DND-41 (cell line): ENCODE measurements at regions not wholly inside any gene's neighbourhood (a gene's known extent, or its start where the extent isn't known, plus 50 kb on each side); places are given as distances from the start of the nearest gene placed in this dataset.

Experiments
- ATAC-seq: fragments of 200-7000 bp; cut with Tn5 transposase; 3 replicates; pipeline ENCODE4 v1.9.1; 2021; ENCODE audit warnings: low read depth; ENCODE audit not compliant: insufficient read depth
- DNase-seq: peaks from one replicate; pipeline ENCODE4 v3.0.0-alpha.2; 2020
- H2AFZ ChIP-seq: 2 replicates; pipeline ENCODE4 v1.6.0; 2012; ENCODE audit warnings: low read depth, low read length
- H3K27ac ChIP-seq: 2 replicates; pipeline ENCODE4 v1.5.1; 2012; ENCODE audit warnings: low read length, inconsistent platforms
- H3K27me3 ChIP-seq: fragments of 200-600 bp; sonication (generic); 2 replicates; pipeline ENCODE4 v1.6.0; 2012; ENCODE audit warnings: low read length, mild to moderate bottlenecking, inconsistent platforms; ENCODE audit not compliant: insufficient read depth, poor library complexity
- H3K36me3 ChIP-seq: 2 replicates; pipeline ENCODE4 v1.5.1; 2012; ENCODE audit warnings: low read length, inconsistent platforms; ENCODE audit not compliant: insufficient read depth
- H3K4me1 ChIP-seq: 2 replicates; pipeline ENCODE4 v1.5.1; 2012; ENCODE audit warnings: mild to moderate bottlenecking, low read length; ENCODE audit not compliant: insufficient read depth
- H3K4me2 ChIP-seq: 2 replicates; pipeline ENCODE4 v1.6.0; 2012; ENCODE audit warnings: mild to moderate bottlenecking, moderate library complexity, low read length, inconsistent platforms; ENCODE audit not compliant: insufficient read depth
- H3K4me3 ChIP-seq, 2 experiments: fragments of 200-600 bp in 1 of 2; shearing (Covaris generic) in 1 of 2; 2 replicates each; pipeline ENCODE4 v1.5.1; 2012 to 2016; ENCODE audit warnings: inconsistent platforms in 2 of 2, low read length in 2 of 2, mild to moderate bottlenecking in 2 of 2, low read depth in 1 of 2, moderate library complexity in 1 of 2
- H3K79me2 ChIP-seq: 2 replicates; pipeline ENCODE4 v1.6.0; 2012; ENCODE audit warnings: low read length, inconsistent platforms; ENCODE audit not compliant: insufficient read depth
- H3K9ac ChIP-seq: 2 replicates; pipeline ENCODE4 v1.6.0; 2012; ENCODE audit warnings: low read depth, mild to moderate bottlenecking, inconsistent platforms, low read length, moderate library complexity
- H3K9me3 ChIP-seq: 2 replicates; pipeline ENCODE4 v1.5.1; 2012; ENCODE audit warnings: low read length, moderate library complexity, mild to moderate bottlenecking, inconsistent platforms; ENCODE audit not compliant: insufficient read depth, severe bottlenecking
- H4K20me1 ChIP-seq: 2 replicates; pipeline ENCODE4 v1.6.0; 2012; ENCODE audit warnings: low read length; ENCODE audit not compliant: insufficient read depth
- EZH2 ChIP-seq: IDR thresholded peaks from 3 replicates; pipeline ENCODE4 v1.6.1; 2012; ENCODE audit warnings: borderline replicate concordance, low read depth, mild to moderate bottlenecking, moderate library complexity, low read length, inconsistent platforms; ENCODE audit not compliant: severe bottlenecking
- TF ChIP-seq, protein P1 (sequence below): IDR thresholded peaks from 2 replicates; pipeline ENCODE4 v1.5.1; 2012; ENCODE audit warnings: borderline replicate concordance, low read length, moderate library complexity, mild to moderate bottlenecking; ENCODE audit not compliant: poor library complexity, severe bottlenecking; ENCODE audit errors: extremely low read depth

DNA sequence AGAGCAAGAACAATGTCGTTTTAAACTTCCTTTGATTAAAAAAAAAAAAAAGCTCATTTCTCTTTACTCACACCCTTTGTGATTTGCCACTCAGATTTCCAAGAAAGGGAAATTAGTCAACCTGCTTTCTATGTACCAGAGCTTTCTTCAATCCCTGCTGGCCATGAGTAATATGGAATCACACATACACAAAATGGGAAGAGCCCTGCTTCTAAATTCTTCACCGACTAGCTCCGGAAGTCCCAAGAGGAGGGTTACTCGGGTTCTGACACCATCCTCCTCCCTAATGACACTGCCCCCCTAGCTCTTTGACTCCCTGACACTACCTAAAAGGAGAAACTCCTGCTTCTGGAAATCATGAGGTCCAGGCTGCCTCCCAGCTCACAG, 81.8 kb upstream of the SFMBT2 start:
- Histone ChIP-seq H3K9me3 (no peaks in the 10 kb centered on the region), H3K4me2 (no peak overlapping the region; the same call in 1 of the 2 replicates), H3K9ac (no peak overlapping the region), H2AFZ (no peak overlapping the region), H3K27ac (peak overlapping the region; percentile 59), H3K27me3 (no peaks in the 10 kb centered on the region), H3K79me2 (no peaks in the 10 kb centered on the region), H3K4me1 (peaks cover 46% of the 10 kb centered on the region), H3K4me3 (no peak overlapping the region), H3K36me3 (no peaks in the 10 kb centered on the region), H4K20me1 (no peaks in the 10 kb centered on the region)
- TF ChIP-seq EZH2, result no peak
- TF ChIP-seq, protein P1, sequence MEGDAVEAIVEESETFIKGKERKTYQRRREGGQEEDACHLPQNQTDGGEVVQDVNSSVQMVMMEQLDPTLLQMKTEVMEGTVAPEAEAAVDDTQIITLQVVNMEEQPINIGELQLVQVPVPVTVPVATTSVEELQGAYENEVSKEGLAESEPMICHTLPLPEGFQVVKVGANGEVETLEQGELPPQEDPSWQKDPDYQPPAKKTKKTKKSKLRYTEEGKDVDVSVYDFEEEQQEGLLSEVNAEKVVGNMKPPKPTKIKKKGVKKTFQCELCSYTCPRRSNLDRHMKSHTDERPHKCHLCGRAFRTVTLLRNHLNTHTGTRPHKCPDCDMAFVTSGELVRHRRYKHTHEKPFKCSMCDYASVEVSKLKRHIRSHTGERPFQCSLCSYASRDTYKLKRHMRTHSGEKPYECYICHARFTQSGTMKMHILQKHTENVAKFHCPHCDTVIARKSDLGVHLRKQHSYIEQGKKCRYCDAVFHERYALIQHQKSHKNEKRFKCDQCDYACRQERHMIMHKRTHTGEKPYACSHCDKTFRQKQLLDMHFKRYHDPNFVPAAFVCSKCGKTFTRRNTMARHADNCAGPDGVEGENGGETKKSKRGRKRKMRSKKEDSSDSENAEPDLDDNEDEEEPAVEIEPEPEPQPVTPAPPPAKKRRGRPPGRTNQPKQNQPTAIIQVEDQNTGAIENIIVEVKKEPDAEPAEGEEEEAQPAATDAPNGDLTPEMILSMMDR, result no peak
- ATAC-seq (peak; percentile 37; the same call in 2 of the 3 replicates), DNase-seq (no peak)

DNA sequence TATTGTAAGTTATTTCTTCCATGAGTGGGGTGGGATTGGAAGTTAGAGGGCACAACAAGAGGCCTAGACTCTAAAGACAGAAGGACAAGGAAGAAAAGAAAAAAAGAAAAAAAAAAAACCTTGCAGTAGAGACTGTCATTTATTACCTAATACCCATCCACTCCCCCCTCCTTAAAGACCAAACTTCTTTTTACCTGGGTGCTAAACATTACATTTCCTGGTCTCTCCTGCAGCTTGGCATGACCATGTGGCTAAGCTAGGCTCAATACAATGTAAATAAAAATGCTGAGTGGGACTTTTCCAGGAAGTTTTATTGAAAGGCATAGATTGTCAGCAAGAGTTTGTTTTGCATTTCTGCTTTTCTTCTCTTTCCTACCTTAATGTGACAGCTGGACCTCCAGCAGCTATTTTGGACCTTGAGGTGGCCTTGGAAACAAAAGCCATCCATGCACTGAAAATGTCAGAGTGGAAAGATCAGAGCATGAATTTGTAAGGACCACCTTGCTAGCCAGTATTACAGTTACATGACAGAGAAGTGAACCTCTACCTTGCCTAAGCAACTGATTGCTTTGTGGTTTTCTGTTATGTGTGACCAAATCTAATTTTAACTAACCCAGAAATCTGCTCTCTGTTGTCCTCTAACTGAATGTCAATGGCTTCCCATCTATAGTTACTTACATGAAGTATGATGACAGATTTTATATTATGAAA, 81.3 kb upstream of the SFMBT2 start:
- Histone ChIP-seq H3K4me2 (no peak overlapping the region), H3K9me3 (no peaks in the 10 kb centered on the region), H3K9ac (no peak overlapping the region), H3K27me3 (no peaks in the 10 kb centered on the region), H3K4me1 (peaks cover 51% of the 10 kb centered on the region), H3K79me2 (no peaks in the 10 kb centered on the region), H3K27ac (peak overlapping the region; percentile 59), H4K20me1 (no peaks in the 10 kb centered on the region), H3K4me3 (no peak overlapping the region), H2AFZ (peak overlapping the region; percentile 40), H3K36me3 (no peaks in the 10 kb centered on the region)
- no peak for DNase-seq
- TF ChIP-seq EZH2, result no peak
- TF ChIP-seq, protein P1, result no peak
- peak; percentile 82 for ATAC-seq

DNA sequence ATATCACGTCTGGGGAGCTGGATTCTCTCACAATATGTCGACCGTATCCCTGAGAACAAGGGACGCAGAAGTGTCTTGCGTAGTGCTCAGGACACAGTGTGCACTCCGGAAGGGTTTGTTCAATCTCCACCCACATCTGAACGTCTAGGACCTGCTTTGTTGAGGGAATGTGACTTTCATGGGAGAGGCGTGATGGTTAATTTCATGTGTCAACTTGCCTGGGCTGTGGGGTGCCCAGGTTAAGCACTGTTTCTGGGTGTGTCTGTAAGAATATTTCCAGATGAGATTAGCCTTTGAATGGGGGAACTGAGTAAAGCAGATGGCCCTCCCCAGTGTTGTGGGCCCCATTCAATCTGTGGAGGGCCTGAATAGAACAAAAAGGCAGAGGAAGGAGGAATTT, 80.4 kb upstream of the SFMBT2 start:
- H3K27me3 ChIP-seq, result no peaks in the 10 kb centered on the region

More for the DNA sequence above, 80.4 kb upstream of the SFMBT2 start:
- H3K9ac ChIP-seq, result no peak overlapping the region
- TF ChIP-seq EZH2, result no peak
- TF ChIP-seq, protein P1, result no peak
- ATAC-seq (no peak), DNase-seq (no peak)
- no peak overlapping the region for H3K4me2 ChIP-seq
- peak overlapping the region; percentile 59 for H3K27ac ChIP-seq
- no peaks in the 10 kb centered on the region for H4K20me1 ChIP-seq
- no peaks in the 10 kb centered on the region for H3K79me2 ChIP-seq
- peak overlapping the region; percentile 22; the same call in 1 of the 2 replicates for H2AFZ ChIP-seq
- H3K4me1 ChIP-seq, result peaks cover 60% of the 10 kb centered on the region
- H3K4me3 ChIP-seq, result no peak overlapping the region
- no peaks in the 10 kb centered on the region for H3K9me3 ChIP-seq
- H3K36me3 ChIP-seq, result no peaks in the 10 kb centered on the region
